ENCODE measurements at regions not wholly inside any gene's neighbourhood (a gene's known extent, or its start where the extent isn't known, plus 50 kb on each side); places are given as distances from the start of the nearest gene placed in this dataset.

- no peak for ATAC-seq
- intact Hi-C loops (cut with DNase I) = no loop called here
- Histone ChIP-seq H3K4me3 (no peak overlapping the region), H3K36me3 (replicated peaks in 1 of 2; ENCODE audit: insufficient read depth in 1 of 2, low read depth in 2 of 2) (no peaks in the 10 kb centered on the region), H3K27me3 (no peaks in the 10 kb centered on the region), H3K4me1 (no peaks in the 10 kb centered on the region), H3K27ac (no peak overlapping the region), H3K9me3 (no peaks in the 10 kb centered on the region)
- no peak for DNase-seq
- TF ChIP-seq, protein P1, sequence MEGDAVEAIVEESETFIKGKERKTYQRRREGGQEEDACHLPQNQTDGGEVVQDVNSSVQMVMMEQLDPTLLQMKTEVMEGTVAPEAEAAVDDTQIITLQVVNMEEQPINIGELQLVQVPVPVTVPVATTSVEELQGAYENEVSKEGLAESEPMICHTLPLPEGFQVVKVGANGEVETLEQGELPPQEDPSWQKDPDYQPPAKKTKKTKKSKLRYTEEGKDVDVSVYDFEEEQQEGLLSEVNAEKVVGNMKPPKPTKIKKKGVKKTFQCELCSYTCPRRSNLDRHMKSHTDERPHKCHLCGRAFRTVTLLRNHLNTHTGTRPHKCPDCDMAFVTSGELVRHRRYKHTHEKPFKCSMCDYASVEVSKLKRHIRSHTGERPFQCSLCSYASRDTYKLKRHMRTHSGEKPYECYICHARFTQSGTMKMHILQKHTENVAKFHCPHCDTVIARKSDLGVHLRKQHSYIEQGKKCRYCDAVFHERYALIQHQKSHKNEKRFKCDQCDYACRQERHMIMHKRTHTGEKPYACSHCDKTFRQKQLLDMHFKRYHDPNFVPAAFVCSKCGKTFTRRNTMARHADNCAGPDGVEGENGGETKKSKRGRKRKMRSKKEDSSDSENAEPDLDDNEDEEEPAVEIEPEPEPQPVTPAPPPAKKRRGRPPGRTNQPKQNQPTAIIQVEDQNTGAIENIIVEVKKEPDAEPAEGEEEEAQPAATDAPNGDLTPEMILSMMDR (IDR thresholded peaks at IDR 0.05) = no peak
- no peak for TF ChIP-seq POLR2A (IDR thresholded peaks at IDR 0.05)
- WGBS, 2 donors = 65 to 80% methylated on average over 5 of the region's 5 CpGs
Observed at GRCh38 chr6:169014211-169015197, 239.1 kb downstream of the THBS2 start.

- TF ChIP-seq, protein P1 (IDR thresholded peaks at IDR 0.05) = no peak
- no peak for TF ChIP-seq POLR2A (IDR thresholded peaks at IDR 0.05)
- intact Hi-C loops (cut with DNase I) = no loop called here
- Histone ChIP-seq H3K27me3 (no peaks in the 10 kb centered on the region), H3K9me3 (no peaks in the 10 kb centered on the region), H3K27ac (no peak overlapping the region), H3K4me1 (no peaks in the 10 kb centered on the region), H3K4me3 (no peak overlapping the region), H3K36me3 (replicated peaks in 1 of 2; ENCODE audit: insufficient read depth in 1 of 2, low read depth in 2 of 2) (no peaks in the 10 kb centered on the region)
- WGBS, 2 donors = 52 to 53% methylated on average over 3 of the region's 3 CpGs
- ATAC-seq (no peak), DNase-seq (no peak)
Observed at GRCh38 chr6:169009628-169010027, 244.0 kb downstream of the THBS2 start.

DNA sequence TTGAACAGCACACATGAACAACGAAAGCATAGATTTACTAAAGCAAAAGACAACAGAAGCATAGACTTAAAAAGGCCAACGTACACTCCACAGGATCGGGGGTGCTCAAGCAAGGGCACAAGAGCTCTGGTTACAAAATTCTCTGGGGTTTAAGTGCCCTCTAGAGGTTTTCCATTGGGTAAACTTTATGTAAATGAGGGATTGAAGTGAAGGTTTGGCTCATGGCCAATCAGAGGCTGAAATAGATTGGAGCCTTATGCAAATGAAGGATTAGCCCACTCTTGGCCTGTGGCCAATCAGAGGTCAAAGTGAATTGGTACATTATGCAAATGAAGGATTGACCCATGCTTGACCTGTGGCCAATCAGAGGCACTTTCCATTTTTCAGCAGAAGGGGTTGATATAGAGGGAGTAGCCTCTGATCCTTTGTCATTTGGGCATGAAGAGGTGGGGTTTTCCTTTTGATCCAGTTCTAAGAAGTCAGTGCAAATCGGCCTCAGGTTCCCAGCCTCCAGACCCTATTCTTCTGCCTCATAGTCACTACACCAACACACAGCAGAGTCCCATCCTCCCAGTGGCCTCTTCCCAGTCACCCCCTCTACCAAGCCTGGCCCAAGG lies 244.9 kb downstream of the THBS2 start:
- Histone ChIP-seq H3K36me3 (replicated peaks in 1 of 2; ENCODE audit: insufficient read depth in 1 of 2, low read depth in 2 of 2) (no peaks in the 10 kb centered on the region), H3K27ac (no peak overlapping the region), H3K4me3 (no peak overlapping the region), H3K4me1 (no peaks in the 10 kb centered on the region), H3K9me3 (no peaks in the 10 kb centered on the region), H3K27me3 (no peaks in the 10 kb centered on the region)
- 35 to 48% methylated on average over 3 to 4 of the region's 4 CpGs for WGBS, 2 donors
- TF ChIP-seq, protein P1 (IDR thresholded peaks at IDR 0.05) = no peak
- TF ChIP-seq POLR2A (IDR thresholded peaks at IDR 0.05) = no peak
- DNase-seq (no peak), ATAC-seq (no peak)
- intact Hi-C loops (cut with DNase I) = no loop called here

- TF ChIP-seq, protein P1 (IDR thresholded peaks at IDR 0.05) = no peak
- TF ChIP-seq POLR2A (IDR thresholded peaks at IDR 0.05) = no peak
- ATAC-seq = no peak
- DNase-seq = no peak
- H3K9me3 ChIP-seq = no peaks in the 10 kb centered on the region
- no peak overlapping the region for H3K27ac ChIP-seq
- H3K4me1 ChIP-seq = no peaks in the 10 kb centered on the region
- WGBS, 2 donors = 58 to 59% methylated on average over 8 of the region's 8 CpGs
- intact Hi-C loops (cut with DNase I) = no loop called here
- no peak overlapping the region for H3K4me3 ChIP-seq
- H3K27me3 ChIP-seq = no peaks in the 10 kb centered on the region
- H3K36me3 ChIP-seq (replicated peaks in 1 of 2; ENCODE audit: insufficient read depth in 1 of 2, low read depth in 2 of 2) = no peaks in the 10 kb centered on the region
Observed at GRCh38 chr6:169005166-169005565, 248.5 kb downstream of the THBS2 start.

Measured in body of pancreas (tissue), 4 donors.